ENCODE measurements at regions not wholly inside any gene's neighbourhood (a gene's known extent, or its start where the extent isn't known, plus 50 kb on each side); places are given as distances from the start of the nearest gene placed in this dataset.

- ChIA-PET CTCF (interaction anchor here (0.6 to 0.7 kb wide), 4 partner anchors 260 to 970 kb away, joined by 3 to 4 read pairs (median 4); no protein-coding TSS in a partner anchor), POLR2A (no interaction called here)
- no TSS peak for BruUV-seq (replicated peaks)
- no peaks in the 10 kb centered on the region for H3K9me3 Mint-ChIP-seq (ENCODE audit: unreplicated experiment)
- TF ChIP-seq CTCF (IDR thresholded peaks at IDR 0.05; ENCODE audit: unreplicated experiment): no peak
- no peaks in the 10 kb centered on the region for H3K27me3 Mint-ChIP-seq (ENCODE audit: insufficient read depth, unreplicated experiment)
- peaks cover 12% of the 10 kb centered on the region for H3K4me1 Mint-ChIP-seq (ENCODE audit: insufficient read depth, unreplicated experiment)
- H3K27ac Mint-ChIP-seq (ENCODE audit: low read depth, unreplicated experiment): no peak overlapping the region
- no peak for DNase-seq (ENCODE audit: unreplicated experiment)
- intact Hi-C loops (cut with micrococcal nuclease): loop anchor here (10.0 kb wide), 1 partner anchor 1076 kb away; no protein-coding TSS in a partner anchor
- no peak overlapping the region for H3K4me3 Mint-ChIP-seq (ENCODE audit: unreplicated experiment)
- no peaks in the 10 kb centered on the region for H3K36me3 Mint-ChIP-seq (ENCODE audit: insufficient read depth, unreplicated experiment)
These were observed 550.1 kb downstream of the LRRC70 start for GRCh38 chr5:63128761-63129160.

GRCh38 chr5:63128018-63128417, 549.4 kb downstream of the LRRC70 start:
- Mint-ChIP-seq H3K36me3 (ENCODE audit: insufficient read depth, unreplicated experiment) (no peaks in the 10 kb centered on the region), H3K4me1 (ENCODE audit: insufficient read depth, unreplicated experiment) (peaks cover 12% of the 10 kb centered on the region), H3K9me3 (ENCODE audit: unreplicated experiment) (no peaks in the 10 kb centered on the region), H3K27ac (ENCODE audit: low read depth, unreplicated experiment) (no peak overlapping the region), H3K4me3 (ENCODE audit: unreplicated experiment) (no peak overlapping the region), H3K27me3 (ENCODE audit: insufficient read depth, unreplicated experiment) (no peaks in the 10 kb centered on the region)
- DNase-seq (ENCODE audit: unreplicated experiment): no peak
- TF ChIP-seq CTCF (IDR thresholded peaks at IDR 0.05; ENCODE audit: unreplicated experiment): no peak
- BruUV-seq (replicated peaks): no TSS peak
- ChIA-PET CTCF (interaction anchor here (0.7 kb wide), 2 partner anchors 297 to 971 kb away, joined by 3 to 4 read pairs; no protein-coding TSS in a partner anchor), POLR2A (no interaction called here)
- intact Hi-C loops (cut with micrococcal nuclease): loop anchor here (10.0 kb wide), 1 partner anchor 1077 kb away; no protein-coding TSS in a partner anchor

GRCh38 chr5:63127054-63127453, 548.4 kb downstream of the LRRC70 start:
- H3K27me3 Mint-ChIP-seq (ENCODE audit: insufficient read depth, unreplicated experiment): no peaks in the 10 kb centered on the region
- H3K36me3 Mint-ChIP-seq (ENCODE audit: insufficient read depth, unreplicated experiment): no peaks in the 10 kb centered on the region
- CTCF ChIA-PET: interaction anchor here (0.6 to 3.1 kb wide), 8 partner anchors 11 to 274 kb away, joined by 3 to 33 read pairs (median 4); no protein-coding TSS in a partner anchor
- TF ChIP-seq CTCF (IDR thresholded peaks at IDR 0.05; ENCODE audit: unreplicated experiment): no peak
- POLR2A ChIA-PET: no interaction called here
- DNase-seq (ENCODE audit: unreplicated experiment): no peak
- H3K4me3 Mint-ChIP-seq (ENCODE audit: unreplicated experiment): no peak overlapping the region
- H3K9me3 Mint-ChIP-seq (ENCODE audit: unreplicated experiment): no peaks in the 10 kb centered on the region
- H3K27ac Mint-ChIP-seq (ENCODE audit: low read depth, unreplicated experiment): peak overlapping the region; percentile 39
- intact Hi-C loops (cut with micrococcal nuclease): loop anchor here (2.0 to 10.0 kb wide), 2 partner anchors 696 to 1078 kb away; no protein-coding TSS in a partner anchor
- peaks cover 12% of the 10 kb centered on the region for H3K4me1 Mint-ChIP-seq (ENCODE audit: insufficient read depth, unreplicated experiment)
- BruUV-seq (replicated peaks): no TSS peak

- peak; percentile 59 for DNase-seq (ENCODE audit: unreplicated experiment)
- Mint-ChIP-seq H3K4me3 (ENCODE audit: unreplicated experiment) (no peak overlapping the region), H3K36me3 (ENCODE audit: insufficient read depth, unreplicated experiment) (no peaks in the 10 kb centered on the region), H3K27ac (ENCODE audit: low read depth, unreplicated experiment) (no peak overlapping the region), H3K4me1 (ENCODE audit: insufficient read depth, unreplicated experiment) (peaks cover 7% of the 10 kb centered on the region), H3K9me3 (ENCODE audit: unreplicated experiment) (no peaks in the 10 kb centered on the region), H3K27me3 (ENCODE audit: insufficient read depth, unreplicated experiment) (no peaks in the 10 kb centered on the region)
- POLR2A ChIA-PET: interaction anchor here (0.6 kb wide), 2 partner anchors 32 to 1500 kb away, joined by 3 read pairs; no protein-coding TSS in a partner anchor
- intact Hi-C loops (cut with micrococcal nuclease): loop anchor here (2.0 to 10.0 kb wide), 4 partner anchors 275 to 1079 kb away; partner anchors contain the start of gene HTR1A
- CTCF ChIA-PET: interaction anchor here (0.5 to 3.1 kb wide), 25 partner anchors 9 to 837 kb away, joined by 3 to 33 read pairs (median 4); no protein-coding TSS in a partner anchor
- no TSS peak for BruUV-seq (replicated peaks)
- TF ChIP-seq CTCF (IDR thresholded peaks at IDR 0.05; ENCODE audit: unreplicated experiment): peak; percentile 50
These were observed 547.2 kb downstream of the LRRC70 start for GRCh38 chr5:63125862-63126261.

All from MCF 10A (cell line).